NCI-H2227 (cell line): ENCODE measurements at regions not wholly inside any gene's neighbourhood (a gene's known extent, or its start where the extent isn't known, plus 50 kb on each side); places are given as distances from the start of the nearest gene placed in this dataset.

Experiments used
- DNase-seq: peaks from one replicate; lab custom pipeline; 2025; ENCODE audit not compliant: unreplicated experiment; lab: John Stamatoyannopoulos, UW

DNA sequence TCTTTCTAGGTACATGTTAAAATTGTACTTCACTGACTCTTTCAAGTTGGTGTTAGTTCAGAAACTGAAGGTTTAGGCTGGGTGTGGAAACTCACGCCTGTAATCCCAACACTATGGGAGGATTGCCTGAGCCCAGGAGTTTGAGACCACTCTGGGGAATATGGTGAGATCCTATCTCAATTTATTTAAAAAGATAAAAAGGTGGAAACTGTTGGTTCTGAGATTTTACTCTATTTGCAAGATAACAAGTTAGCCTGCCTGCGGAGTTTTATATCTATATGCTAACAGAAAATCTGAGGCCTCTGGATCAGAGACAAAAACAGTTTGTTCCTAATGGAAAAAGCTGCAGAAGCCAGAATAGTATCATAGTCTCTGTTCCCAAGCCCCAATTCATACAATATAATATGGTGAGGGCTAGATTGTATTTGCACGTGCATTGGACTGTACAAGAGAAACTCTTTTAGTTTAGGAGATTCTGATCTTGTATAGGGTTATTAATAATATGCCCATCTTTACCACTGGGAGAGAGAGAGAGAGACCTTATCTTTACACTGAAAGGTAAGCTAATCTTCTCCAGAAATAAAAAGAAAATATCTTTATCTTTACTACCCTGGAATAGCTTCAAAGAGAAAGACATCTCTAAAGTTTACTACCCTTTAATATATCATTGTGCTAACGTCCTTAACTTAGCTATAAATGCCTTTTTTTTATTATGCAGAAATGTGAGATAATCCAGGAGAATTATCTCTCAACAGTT lies 1267.6 kb downstream of the OTOL1 start:
- no peak for DNase-seq

GRCh38 chr3:162764808-162765071 lies 1268.1 kb downstream of the OTOL1 start:
- no peak for DNase-seq

- DNase-seq = no peak
Observed at GRCh38 chr3:162765524-162765923, 1268.9 kb downstream of the OTOL1 start.

DNA sequence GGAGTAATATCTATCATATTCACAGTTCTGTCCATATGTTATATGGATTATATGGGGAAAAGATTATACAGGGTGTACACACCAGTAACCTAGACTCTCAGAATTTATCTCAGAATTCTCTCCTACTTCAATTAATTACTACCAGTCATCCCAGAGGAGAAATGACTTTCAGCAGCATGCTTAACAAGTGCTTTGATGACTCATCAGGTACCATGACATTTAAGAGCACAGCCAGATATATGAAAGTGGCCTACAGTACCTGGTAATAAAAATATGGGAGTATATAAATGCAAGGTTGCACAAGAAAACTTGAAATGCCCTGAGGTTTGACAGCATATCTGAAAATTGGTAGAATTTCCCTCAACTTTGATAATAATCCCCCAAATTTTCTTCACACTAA lies 1273.0 kb downstream of the OTOL1 start:
- DNase-seq = no peak

GRCh38 chr3:162770551-162770950 lies 1273.9 kb downstream of the OTOL1 start:
- DNase-seq = no peak

GRCh38 chr3:162774613-162775100 lies 1278.0 kb downstream of the OTOL1 start:
- DNase-seq = no peak

DNA sequence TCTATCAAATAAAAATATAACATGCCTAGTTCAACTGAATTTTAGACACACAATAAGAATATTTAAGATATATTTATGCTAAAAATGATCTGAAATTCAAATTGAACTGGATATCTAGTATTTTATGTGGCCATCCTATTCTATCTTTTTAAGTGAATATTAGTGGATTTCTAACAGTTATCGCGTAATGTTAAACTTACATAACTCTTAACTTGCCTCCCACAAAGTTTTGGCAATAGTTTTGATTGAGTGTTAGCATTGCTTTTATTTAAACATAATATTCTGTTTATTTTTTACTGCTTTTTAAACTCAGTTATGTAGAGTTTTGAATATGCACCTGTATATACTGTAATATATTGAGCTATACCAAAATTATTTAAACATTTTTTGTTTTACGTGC lies 1279.5 kb downstream of the OTOL1 start:
- DNase-seq = no peak

GRCh38 chr3:162777118-162777517 lies 1280.5 kb downstream of the OTOL1 start:
- no peak for DNase-seq

DNA sequence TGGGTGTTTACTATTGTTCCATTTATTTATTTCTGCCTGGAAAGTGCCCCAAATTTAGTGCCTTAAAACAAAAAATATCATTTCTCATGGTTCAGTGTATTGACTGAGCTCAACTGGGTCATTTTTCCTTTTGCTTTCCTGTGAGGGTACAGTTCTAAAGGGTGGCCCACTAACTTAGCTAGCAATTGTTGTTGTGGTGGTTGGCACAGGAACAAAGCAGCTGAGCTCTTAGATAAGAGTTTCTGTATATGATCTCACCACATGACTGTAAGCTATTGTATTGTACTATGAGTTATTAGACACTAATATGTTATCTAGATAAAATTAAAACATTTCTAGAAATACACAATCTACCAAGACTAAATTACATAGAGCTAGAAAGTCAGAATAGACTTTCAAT lies 1283.7 kb downstream of the OTOL1 start:
- no peak for DNase-seq

DNA sequence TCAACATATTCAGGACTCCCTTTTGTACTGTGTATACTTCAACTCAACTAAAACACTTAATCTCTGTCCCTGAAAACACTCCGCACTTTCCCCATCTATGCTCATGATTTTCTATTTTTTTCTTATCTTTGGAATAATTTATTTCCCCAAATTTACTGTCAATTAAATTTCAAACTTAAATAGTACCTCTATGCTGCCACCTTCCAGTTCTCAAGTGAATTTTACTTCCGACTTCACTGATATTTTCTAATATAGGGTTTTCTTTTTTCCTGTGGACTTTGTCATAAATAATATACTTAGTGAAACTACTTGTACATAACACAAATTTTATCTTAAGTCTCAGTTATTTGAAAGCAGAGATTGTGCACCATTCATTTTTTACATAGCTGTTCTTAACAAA lies 1303.3 kb downstream of the OTOL1 start:
- DNase-seq = no peak

DNA sequence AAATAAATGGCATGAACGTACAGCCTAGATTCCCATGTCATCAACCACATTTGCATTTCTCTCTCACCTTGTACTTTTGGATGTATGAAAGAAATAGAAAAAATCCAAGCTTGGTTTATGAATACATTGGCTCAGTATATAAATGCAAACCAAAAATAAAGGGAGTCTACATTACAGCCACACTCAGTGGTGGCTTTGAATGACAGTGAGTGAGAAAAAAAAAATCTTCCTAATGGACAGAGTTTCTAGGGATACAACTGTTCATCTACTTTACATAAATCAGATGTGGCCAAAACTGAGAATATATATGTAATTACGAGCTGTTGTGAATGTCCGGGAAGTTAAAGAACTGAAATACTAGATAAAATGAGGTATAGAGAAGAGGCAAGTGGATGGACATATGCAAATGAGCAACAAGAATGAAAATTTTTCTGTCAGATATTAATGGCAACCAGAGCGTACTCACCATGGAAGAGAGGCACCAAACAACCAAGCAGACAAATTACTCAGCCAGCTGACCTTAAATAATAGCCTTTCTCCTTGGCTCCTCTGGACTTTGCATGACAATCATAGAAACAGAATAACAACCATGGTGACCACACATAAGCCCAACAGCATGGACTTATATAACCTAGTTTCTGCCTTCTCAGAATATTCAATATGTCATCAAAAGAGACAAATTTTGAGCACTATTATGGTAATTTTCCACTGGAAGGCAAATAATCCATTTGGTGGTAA lies 1305.8 kb downstream of the OTOL1 start:
- no peak for DNase-seq

GRCh38 chr3:162810776-162811175 lies 1314.2 kb downstream of the OTOL1 start:
- DNase-seq = no peak

- no peak for DNase-seq
Observed at GRCh38 chr3:162842549-162843216, 1346.1 kb downstream of the OTOL1 start.

GRCh38 chr3:162845918-162846317 lies 1349.3 kb downstream of the OTOL1 start:
- no peak for DNase-seq

GRCh38 chr3:162847511-162847910 lies 1350.9 kb downstream of the OTOL1 start:
- no peak for DNase-seq

DNA sequence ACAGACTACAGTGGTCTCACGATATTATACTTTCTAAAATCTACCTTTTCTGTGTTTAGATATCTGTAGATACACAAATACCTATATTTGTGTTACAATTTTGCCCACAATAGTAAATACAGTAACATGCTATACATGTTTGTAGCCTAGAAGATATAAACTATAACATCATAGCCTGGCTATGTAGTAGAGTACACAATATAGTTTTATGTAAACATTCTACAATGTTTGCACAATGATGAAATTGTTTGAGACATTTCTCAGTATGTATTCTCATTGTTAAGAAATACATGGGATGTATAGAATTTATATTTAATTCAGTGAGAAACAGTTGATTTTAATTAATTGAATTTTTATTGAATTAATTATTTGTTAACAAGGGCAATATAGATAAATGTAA lies 1367.0 kb downstream of the OTOL1 start:
- no peak for DNase-seq

DNA sequence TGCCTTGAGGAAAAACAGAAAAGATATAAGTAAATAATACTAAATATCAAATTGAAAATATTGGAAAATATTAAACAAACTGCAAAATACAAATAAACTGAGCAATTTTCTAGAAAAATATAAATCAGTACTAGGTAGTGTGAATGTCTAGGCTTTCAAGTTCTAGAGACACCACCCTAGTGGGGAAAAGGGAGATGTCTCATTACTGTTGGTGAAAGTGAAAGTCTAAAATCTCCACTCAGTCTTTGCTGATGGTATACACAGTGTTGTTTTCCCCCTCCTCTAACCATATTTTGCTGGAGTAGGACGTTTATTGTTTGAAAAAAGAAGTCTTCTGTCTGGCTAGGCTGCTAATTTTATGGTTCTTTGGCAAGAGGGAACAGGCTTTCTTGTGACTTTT lies 1368.9 kb downstream of the OTOL1 start:
- no peak for DNase-seq

DNA sequence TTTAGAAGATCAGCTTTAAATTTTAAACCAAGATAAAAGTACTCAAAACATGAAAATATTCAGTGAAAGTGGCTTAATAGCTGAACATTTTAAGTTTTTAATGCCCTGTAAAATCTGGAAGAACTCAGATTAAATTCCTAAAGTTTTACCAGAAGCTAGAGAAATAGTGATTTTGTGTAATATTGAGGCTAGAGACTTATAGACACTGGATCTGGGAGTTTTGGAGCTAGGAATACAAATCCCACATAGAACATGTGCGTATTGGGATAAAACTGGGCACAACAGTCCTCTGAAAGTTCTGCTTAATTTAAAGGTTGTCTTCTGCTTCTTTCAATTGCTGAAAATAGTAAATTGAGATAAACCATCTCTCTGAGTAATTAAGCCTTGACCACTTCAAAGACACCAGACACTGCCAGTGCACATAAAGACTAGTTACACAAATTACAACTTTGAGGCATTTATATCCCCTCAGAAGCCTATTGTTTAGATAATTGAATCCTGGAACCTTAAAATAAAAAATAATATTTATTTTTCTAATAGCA lies 1382.5 kb downstream of the OTOL1 start:
- no peak for DNase-seq

DNA sequence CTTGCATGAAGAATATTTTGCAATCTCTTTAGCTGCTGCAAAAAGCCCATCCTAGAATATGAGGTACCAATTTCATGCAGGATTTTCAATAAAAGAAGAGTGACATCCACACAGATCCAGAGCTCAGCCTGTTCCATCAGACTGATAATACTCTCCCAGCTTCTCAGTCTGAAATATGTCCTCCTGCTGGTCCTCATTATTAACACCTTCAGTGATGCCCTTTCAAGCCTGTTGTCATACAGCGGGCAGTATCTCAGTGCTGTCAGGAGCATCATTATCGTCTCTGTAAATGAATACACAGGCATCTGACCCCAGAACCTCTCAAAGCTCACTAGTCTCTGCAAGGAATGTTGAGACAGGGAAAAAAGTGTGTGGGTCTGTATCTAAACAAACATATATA lies 1387.8 kb downstream of the OTOL1 start:
- DNase-seq = no peak

- DNase-seq = no peak
Observed at GRCh38 chr3:162892921-162893793, 1396.5 kb downstream of the OTOL1 start.

GRCh38 chr3:162897291-162897690 lies 1400.7 kb downstream of the OTOL1 start:
- DNase-seq = no peak
